Coronary artery (tissue), 2 donors: ENCODE measurements at regions not wholly inside any gene's neighbourhood (a gene's known extent, or its start where the extent isn't known, plus 50 kb on each side); places are given as distances from the start of the nearest gene placed in this dataset.

Experiments
- DNase-seq: peaks from one replicate; pipeline ENCODE4 v3.0.0-alpha.2; 2017; ENCODE audit warnings: low spot score
- H3K27ac ChIP-seq, 2 donors: fragments of 200-600 bp; sonication (generic); one replicate each; pipeline ENCODE4 v1.5.1; 2016 to 2019
- H3K4me3 ChIP-seq: fragments of 200-600 bp; sonication (generic); 2 replicates; pipeline ENCODE4 v1.5.1; 2016; ENCODE audit warnings: mild to moderate bottlenecking, moderate library complexity
- CTCF ChIP-seq: fragments of 200-600 bp; sonication (generic); IDR thresholded peaks from one replicate; pipeline ENCODE4 v1.5.1; 2019; ENCODE audit warnings: antibody characterized with exemption

GRCh38 chr14:65867333-65867732, 454.8 kb downstream of the FUT8 start:
- H3K4me3 ChIP-seq: no peak overlapping the region
- DNase-seq: no peak
- no peak overlapping the region for H3K27ac ChIP-seq
- no peak for TF ChIP-seq CTCF

GRCh38 chr14:65872536-65872935, 460.0 kb downstream of the FUT8 start:
- Histone ChIP-seq H3K27ac (no peak overlapping the region), H3K4me3 (no peak overlapping the region)
- no peak for TF ChIP-seq CTCF
- no peak for DNase-seq

DNA sequence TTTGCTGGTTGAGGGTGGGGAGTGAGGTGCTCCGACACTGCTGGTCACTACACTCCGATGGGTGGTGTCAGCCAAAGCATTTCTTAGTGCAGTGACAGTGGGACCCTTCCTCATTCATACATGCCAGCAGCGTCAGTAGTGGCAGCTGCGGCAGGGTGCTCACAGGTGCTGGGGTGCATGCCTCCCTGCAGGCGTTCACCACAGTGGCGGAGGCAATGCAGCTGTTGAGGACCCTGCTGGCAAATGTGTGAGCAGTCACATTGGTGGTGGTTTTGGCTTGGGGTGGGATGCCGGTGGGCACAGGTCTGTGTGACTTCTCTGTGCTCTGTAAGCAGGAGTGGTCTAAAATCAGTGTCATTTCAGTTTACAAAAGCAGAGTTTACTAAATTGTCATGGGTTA, 464.6 kb downstream of the FUT8 start:
- H3K27ac ChIP-seq: no peak overlapping the region
- no peak overlapping the region for H3K4me3 ChIP-seq
- no peak for DNase-seq
- TF ChIP-seq CTCF: no peak

- Histone ChIP-seq H3K4me3 (no peak overlapping the region), H3K27ac (no peak overlapping the region)
- no peak for DNase-seq
- no peak for TF ChIP-seq CTCF
These were observed 465.1 kb downstream of the FUT8 start for GRCh38 chr14:65877624-65878023.

- DNase-seq: no peak
- no peak for TF ChIP-seq CTCF
- Histone ChIP-seq H3K4me3 (no peak overlapping the region), H3K27ac (no peak overlapping the region)
These were observed 466.1 kb downstream of the FUT8 start for GRCh38 chr14:65878586-65878985.

DNA sequence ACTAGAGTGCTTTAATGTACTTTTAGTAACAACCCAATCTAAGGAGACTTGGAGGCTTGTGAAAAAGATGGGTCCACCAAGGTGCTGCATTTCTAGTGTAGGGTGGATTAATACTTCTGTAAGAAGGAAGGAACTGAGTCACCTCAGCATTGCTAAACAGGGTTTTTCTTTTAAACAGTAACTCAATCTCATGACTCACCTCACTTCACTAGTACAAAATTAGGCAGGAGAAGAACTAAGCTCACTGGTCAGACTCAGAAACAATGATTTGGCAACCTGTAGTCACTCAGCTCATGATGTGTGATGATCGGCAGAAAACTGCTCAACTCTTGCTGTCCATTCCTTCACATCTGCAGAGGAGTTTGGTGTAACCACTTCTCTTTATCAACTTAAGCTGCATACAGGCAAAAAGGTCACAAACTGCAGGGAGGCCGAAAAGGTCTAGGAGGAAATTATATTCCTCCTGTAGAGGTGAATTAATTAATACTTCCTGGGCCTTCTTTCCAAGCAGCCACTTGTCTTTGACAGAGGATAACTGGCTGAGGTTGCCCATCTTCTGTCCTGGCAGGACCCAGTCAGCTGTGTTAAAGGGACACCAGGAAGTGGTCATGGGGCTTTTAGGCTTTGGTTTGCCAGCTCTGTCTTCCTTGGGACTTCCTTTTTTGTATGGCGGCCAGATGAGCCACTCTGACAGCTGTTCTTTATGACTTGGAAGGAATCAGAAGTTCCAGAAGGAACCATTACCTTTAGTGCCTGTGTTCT, 466.9 kb downstream of the FUT8 start:
- Histone ChIP-seq H3K4me3 (no peak overlapping the region), H3K27ac (no peak overlapping the region)
- no peak for TF ChIP-seq CTCF
- DNase-seq: no peak

DNA sequence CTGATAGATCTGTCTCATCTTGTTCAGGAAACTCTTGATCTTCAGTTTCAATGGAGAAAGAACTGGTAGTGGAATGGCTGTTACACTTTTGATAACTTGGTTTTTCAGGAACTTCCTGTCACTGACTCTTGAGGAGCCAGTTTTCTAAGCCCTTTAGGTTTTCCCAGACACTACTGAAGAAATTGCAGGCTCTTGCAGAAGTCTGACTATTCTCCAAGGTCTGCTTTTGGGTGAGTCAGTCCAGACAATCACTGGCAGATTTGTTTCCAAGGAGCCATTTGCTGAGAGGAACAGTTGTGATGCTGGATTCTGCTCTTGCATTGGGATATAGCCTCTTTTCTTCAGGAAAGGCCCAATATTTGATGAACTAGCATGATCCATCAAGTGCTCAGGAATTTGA, 468.0 kb downstream of the FUT8 start:
- H3K27ac ChIP-seq: no peak overlapping the region
- no peak for TF ChIP-seq CTCF
- no peak for DNase-seq
- no peak overlapping the region for H3K4me3 ChIP-seq
